ENCODE measurements at regions not wholly inside any gene's neighbourhood (a gene's known extent, or its start where the extent isn't known, plus 50 kb on each side); places are given as distances from the start of the nearest gene placed in this dataset.

GRCh38 chr15:87225436-87225835 lies 1031.1 kb downstream of the NTRK3 start:
- Histone ChIP-seq H3K36me3 (ENCODE audit: insufficient read depth, low read length, poor library complexity, severe bottlenecking) (no peaks in the 10 kb centered on the region), H3K27me3 (replicated peaks; ENCODE audit: insufficient read depth, low read depth, low read length, poor library complexity) (no peaks in the 10 kb centered on the region), H3K4me3 (ENCODE audit: low read depth, low read length, poor library complexity, severe bottlenecking) (no peak overlapping the region), H3K27ac (ENCODE audit: low read depth, low read length, poor library complexity, severe bottlenecking) (no peak overlapping the region), H3K9me3 (ENCODE audit: low read depth, low read length, poor library complexity, severe bottlenecking) (peaks cover 33% of the 10 kb centered on the region), H3K4me1 (ENCODE audit: insufficient read depth, low read length, poor library complexity, severe bottlenecking) (no peaks in the 10 kb centered on the region)
- no TSS peak for BruUV-seq (replicated peaks)
- DNase-seq (ENCODE audit: low spot score), result no peak
- ChIA-PET CTCF (no interaction called here), POLR2A (ENCODE audit: low non-redundant PET) (no interaction called here)
- intact Hi-C loops (cut with micrococcal nuclease; ENCODE audit: unreplicated experiment), result no loop called here
- no peak for TF ChIP-seq EZH2 (IDR thresholded peaks at IDR 0.05; ENCODE audit: borderline replicate concordance, low read depth, low read length, poor library complexity, severe bottlenecking)

GRCh38 chr15:87224404-87224803 lies 1032.1 kb downstream of the NTRK3 start:
- Histone ChIP-seq H3K4me3 (ENCODE audit: low read depth, low read length, poor library complexity, severe bottlenecking) (no peak overlapping the region), H3K27me3 (replicated peaks; ENCODE audit: insufficient read depth, low read depth, low read length, poor library complexity) (no peaks in the 10 kb centered on the region), H3K4me1 (ENCODE audit: insufficient read depth, low read length, poor library complexity, severe bottlenecking) (no peaks in the 10 kb centered on the region), H3K27ac (ENCODE audit: low read depth, low read length, poor library complexity, severe bottlenecking) (no peak overlapping the region), H3K36me3 (ENCODE audit: insufficient read depth, low read length, poor library complexity, severe bottlenecking) (no peaks in the 10 kb centered on the region), H3K9me3 (ENCODE audit: low read depth, low read length, poor library complexity, severe bottlenecking) (peaks cover 41% of the 10 kb centered on the region)
- intact Hi-C loops (cut with micrococcal nuclease; ENCODE audit: unreplicated experiment), result no loop called here
- no TSS peak for BruUV-seq (replicated peaks)
- DNase-seq (ENCODE audit: low spot score), result no peak
- ChIA-PET CTCF (no interaction called here), POLR2A (ENCODE audit: low non-redundant PET) (no interaction called here)
- TF ChIP-seq, protein P1, sequence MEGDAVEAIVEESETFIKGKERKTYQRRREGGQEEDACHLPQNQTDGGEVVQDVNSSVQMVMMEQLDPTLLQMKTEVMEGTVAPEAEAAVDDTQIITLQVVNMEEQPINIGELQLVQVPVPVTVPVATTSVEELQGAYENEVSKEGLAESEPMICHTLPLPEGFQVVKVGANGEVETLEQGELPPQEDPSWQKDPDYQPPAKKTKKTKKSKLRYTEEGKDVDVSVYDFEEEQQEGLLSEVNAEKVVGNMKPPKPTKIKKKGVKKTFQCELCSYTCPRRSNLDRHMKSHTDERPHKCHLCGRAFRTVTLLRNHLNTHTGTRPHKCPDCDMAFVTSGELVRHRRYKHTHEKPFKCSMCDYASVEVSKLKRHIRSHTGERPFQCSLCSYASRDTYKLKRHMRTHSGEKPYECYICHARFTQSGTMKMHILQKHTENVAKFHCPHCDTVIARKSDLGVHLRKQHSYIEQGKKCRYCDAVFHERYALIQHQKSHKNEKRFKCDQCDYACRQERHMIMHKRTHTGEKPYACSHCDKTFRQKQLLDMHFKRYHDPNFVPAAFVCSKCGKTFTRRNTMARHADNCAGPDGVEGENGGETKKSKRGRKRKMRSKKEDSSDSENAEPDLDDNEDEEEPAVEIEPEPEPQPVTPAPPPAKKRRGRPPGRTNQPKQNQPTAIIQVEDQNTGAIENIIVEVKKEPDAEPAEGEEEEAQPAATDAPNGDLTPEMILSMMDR (conservative IDR thresholded peaks at IDR 0.05; ENCODE audit: low read depth, low read length), result no peak
- no peak for TF ChIP-seq EZH2 (IDR thresholded peaks at IDR 0.05; ENCODE audit: borderline replicate concordance, low read depth, low read length, poor library complexity, severe bottlenecking)

GRCh38 chr15:87219650-87220615 lies 1036.6 kb downstream of the NTRK3 start:
- no peak overlapping the region for H3K27ac ChIP-seq (ENCODE audit: low read depth, low read length, poor library complexity, severe bottlenecking)
- no peaks in the 10 kb centered on the region for H3K36me3 ChIP-seq (ENCODE audit: insufficient read depth, low read length, poor library complexity, severe bottlenecking)
- no peak for DNase-seq (ENCODE audit: low spot score)
- H3K4me1 ChIP-seq (ENCODE audit: insufficient read depth, low read length, poor library complexity, severe bottlenecking), result no peaks in the 10 kb centered on the region
- no TSS peak for BruUV-seq (replicated peaks)
- H3K9me3 ChIP-seq (ENCODE audit: low read depth, low read length, poor library complexity, severe bottlenecking), result peaks cover 35% of the 10 kb centered on the region
- TF ChIP-seq, protein P1 (conservative IDR thresholded peaks at IDR 0.05; ENCODE audit: low read depth, low read length), result no peak
- TF ChIP-seq EZH2 (IDR thresholded peaks at IDR 0.05; ENCODE audit: borderline replicate concordance, low read depth, low read length, poor library complexity, severe bottlenecking), result no peak
- H3K4me3 ChIP-seq (ENCODE audit: low read depth, low read length, poor library complexity, severe bottlenecking), result no peak overlapping the region
- no peaks in the 10 kb centered on the region for H3K27me3 ChIP-seq (replicated peaks; ENCODE audit: insufficient read depth, low read depth, low read length, poor library complexity)
- POLR2A ChIA-PET (ENCODE audit: low non-redundant PET), result no interaction called here
- CTCF ChIA-PET, result no interaction called here
- intact Hi-C loops (cut with micrococcal nuclease; ENCODE audit: unreplicated experiment), result no loop called here

Measured in A673 (cell line).